HCT116 (cell line): ENCODE measurements at regions not wholly inside any gene's neighbourhood (a gene's known extent, or its start where the extent isn't known, plus 50 kb on each side); places are given as distances from the start of the nearest gene placed in this dataset.

Source experiments
- EGR1 ChIP-seq: IDR thresholded peaks from 2 replicates; pipeline ENCODE4 v1.6.1; 2012; ENCODE audit warnings: low read depth
- EZH2 ChIP-seq: fragments of 200-600 bp; sonication (generic); IDR thresholded peaks from 2 replicates; pipeline ENCODE4 v1.6.1; 2017; ENCODE audit warnings: antibody characterized with exemption, mixed run types
- EZH2phosphoT487 ChIP-seq: fragments of 200-600 bp; IDR thresholded peaks from 2 replicates; pipeline ENCODE4 v1.6.1; 2018; ENCODE audit warnings: antibody characterized with exemption, borderline replicate concordance
- POLR2A ChIP-seq: IDR thresholded peaks from 2 replicates; pipeline ENCODE4 v1.7.0; 2011; ENCODE audit warnings: borderline replicate concordance; ENCODE audit not compliant: insufficient read depth, insufficient read length; ENCODE audit errors: extremely low read depth
- POLR2AphosphoS5 ChIP-seq: IDR thresholded peaks from 2 replicates; pipeline ENCODE4 v1.6.1; 2011; ENCODE audit warnings: mild to moderate bottlenecking, low read depth, low read length, moderate library complexity
- RAD21 ChIP-seq: IDR thresholded peaks from 2 replicates; pipeline ENCODE4 v1.6.1; 2012; ENCODE audit warnings: low read depth, mild to moderate bottlenecking
- SIN3A ChIP-seq: IDR thresholded peaks from 2 replicates; pipeline ENCODE4 v1.6.1; 2012; ENCODE audit warnings: low read depth
- TCF7L2 ChIP-seq: IDR thresholded peaks from 2 replicates; pipeline ENCODE4 v1.7.0; 2011; ENCODE audit warnings: borderline replicate concordance, inconsistent platforms; ENCODE audit not compliant: insufficient read depth, insufficient read length; ENCODE audit errors: extremely low read depth
- TF ChIP-seq, protein P1 (sequence below), 3 experiments: fragments of 200-600 bp in 1 of 3; sonication (generic) in 1 of 3; IDR thresholded peaks in 2 of 3; conservative IDR thresholded peaks in 1 of 3; 2 replicates each; pipeline ENCODE4 v1.5.1; 2012 to 2017; ENCODE audit warnings: low read depth in 2 of 3, low read length in 2 of 3, antibody characterized with exemption in 1 of 3, borderline replicate concordance in 1 of 3, control low read depth in 1 of 3, mild to moderate bottlenecking in 1 of 3, mixed read lengths in 1 of 3, mixed run types in 1 of 3, moderate library complexity in 1 of 3; ENCODE audit not compliant: insufficient read depth in 1 of 3
- TF ChIP-seq, protein P2 (sequence below): IDR thresholded peaks from 2 replicates; pipeline ENCODE4 v1.6.1; 2012
- TF ChIP-seq, protein P3 (sequence below): IDR thresholded peaks from 2 replicates; pipeline ENCODE4 v1.6.1; 2011; ENCODE audit warnings: mild to moderate bottlenecking, low read length, moderate library complexity; ENCODE audit not compliant: insufficient replicate concordance; ENCODE audit errors: extremely low read depth

DNA sequence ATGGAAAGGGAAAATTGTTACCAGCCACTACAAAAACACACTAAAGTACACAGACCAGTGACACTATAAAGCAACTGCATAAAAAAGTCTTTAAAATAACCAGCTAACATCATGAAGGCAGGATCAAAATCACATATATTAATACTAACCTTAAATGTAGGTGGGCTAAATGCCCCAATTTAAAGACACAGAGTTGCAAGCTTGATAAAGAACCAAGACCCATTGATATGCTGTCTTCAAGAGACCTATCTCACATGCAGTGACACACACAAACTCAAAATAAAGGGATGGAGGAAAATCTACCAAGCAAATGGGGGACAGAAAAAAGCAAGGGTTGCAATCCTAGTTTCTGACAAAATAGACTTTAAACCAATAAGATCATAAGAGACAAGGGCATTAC lies 246.3 kb downstream of the SEC16B start:
- TF ChIP-seq SIN3A = no peak
- TF ChIP-seq POLR2A = no peak
- TF ChIP-seq, protein P1, sequence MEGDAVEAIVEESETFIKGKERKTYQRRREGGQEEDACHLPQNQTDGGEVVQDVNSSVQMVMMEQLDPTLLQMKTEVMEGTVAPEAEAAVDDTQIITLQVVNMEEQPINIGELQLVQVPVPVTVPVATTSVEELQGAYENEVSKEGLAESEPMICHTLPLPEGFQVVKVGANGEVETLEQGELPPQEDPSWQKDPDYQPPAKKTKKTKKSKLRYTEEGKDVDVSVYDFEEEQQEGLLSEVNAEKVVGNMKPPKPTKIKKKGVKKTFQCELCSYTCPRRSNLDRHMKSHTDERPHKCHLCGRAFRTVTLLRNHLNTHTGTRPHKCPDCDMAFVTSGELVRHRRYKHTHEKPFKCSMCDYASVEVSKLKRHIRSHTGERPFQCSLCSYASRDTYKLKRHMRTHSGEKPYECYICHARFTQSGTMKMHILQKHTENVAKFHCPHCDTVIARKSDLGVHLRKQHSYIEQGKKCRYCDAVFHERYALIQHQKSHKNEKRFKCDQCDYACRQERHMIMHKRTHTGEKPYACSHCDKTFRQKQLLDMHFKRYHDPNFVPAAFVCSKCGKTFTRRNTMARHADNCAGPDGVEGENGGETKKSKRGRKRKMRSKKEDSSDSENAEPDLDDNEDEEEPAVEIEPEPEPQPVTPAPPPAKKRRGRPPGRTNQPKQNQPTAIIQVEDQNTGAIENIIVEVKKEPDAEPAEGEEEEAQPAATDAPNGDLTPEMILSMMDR (IDR thresholded peaks at IDR 0.05 in 2 of 3, conservative IDR thresholded peaks at IDR 0.05 in 1 of 3; ENCODE audit: borderline replicate concordance in 1 of 3, insufficient read depth in 1 of 3, low read depth in 2 of 3, low read length in 2 of 3) = no peak
- TF ChIP-seq POLR2AphosphoS5 = no peak
- no peak for TF ChIP-seq RAD21
- TF ChIP-seq TCF7L2 = no peak
- TF ChIP-seq, protein P2, sequence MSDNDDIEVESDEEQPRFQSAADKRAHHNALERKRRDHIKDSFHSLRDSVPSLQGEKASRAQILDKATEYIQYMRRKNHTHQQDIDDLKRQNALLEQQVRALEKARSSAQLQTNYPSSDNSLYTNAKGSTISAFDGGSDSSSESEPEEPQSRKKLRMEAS = no peak
- TF ChIP-seq EGR1 = no peak
- no peak for TF ChIP-seq EZH2
- TF ChIP-seq, protein P3, sequence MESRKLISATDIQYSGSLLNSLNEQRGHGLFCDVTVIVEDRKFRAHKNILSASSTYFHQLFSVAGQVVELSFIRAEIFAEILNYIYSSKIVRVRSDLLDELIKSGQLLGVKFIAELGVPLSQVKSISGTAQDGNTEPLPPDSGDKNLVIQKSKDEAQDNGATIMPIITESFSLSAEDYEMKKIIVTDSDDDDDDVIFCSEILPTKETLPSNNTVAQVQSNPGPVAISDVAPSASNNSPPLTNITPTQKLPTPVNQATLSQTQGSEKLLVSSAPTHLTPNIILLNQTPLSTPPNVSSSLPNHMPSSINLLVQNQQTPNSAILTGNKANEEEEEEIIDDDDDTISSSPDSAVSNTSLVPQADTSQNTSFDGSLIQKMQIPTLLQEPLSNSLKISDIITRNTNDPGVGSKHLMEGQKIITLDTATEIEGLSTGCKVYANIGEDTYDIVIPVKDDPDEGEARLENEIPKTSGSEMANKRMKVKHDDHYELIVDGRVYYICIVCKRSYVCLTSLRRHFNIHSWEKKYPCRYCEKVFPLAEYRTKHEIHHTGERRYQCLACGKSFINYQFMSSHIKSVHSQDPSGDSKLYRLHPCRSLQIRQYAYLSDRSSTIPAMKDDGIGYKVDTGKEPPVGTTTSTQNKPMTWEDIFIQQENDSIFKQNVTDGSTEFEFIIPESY = no peak
- TF ChIP-seq EZH2phosphoT487 = no peak
